BJ (cell line): ENCODE measurements at regions not wholly inside any gene's neighbourhood (a gene's known extent, or its start where the extent isn't known, plus 50 kb on each side); places are given as distances from the start of the nearest gene placed in this dataset.

Experiments used
- CTCF ChIA-PET: fragments of 350-600 bp; formaldehyde crosslinking; extraction: SDS; loops from one replicate; lab custom pipeline; 2021; ENCODE audit warnings: antibody characterized with exemption, inconsistent platforms; lab: Yijun Ruan, JAX
- POLR2A ChIA-PET: fragments of 300-600 bp; sonication (Branson Sonifier 250); formaldehyde crosslinking; extraction: SDS; loops from one replicate; lab custom pipeline; 2021; ENCODE audit warnings: antibody characterized with exemption; lab: Charles Lee
- DNase-seq: peaks from one replicate; pipeline ENCODE4 v3.0.0-alpha.2; 2011; ENCODE audit warnings: low read depth
- H3K27me3 ChIP-seq: 2 replicates; pipeline ENCODE4 v1.6.0; 2011; ENCODE audit warnings: low read length; ENCODE audit not compliant: control insufficient read depth, insufficient read depth
- H3K36me3 ChIP-seq: 2 replicates; pipeline ENCODE4 v1.5.1; 2011; ENCODE audit warnings: low read length; ENCODE audit not compliant: control insufficient read depth, insufficient read depth
- H3K4me3 ChIP-seq: 2 replicates; pipeline ENCODE4 v1.5.1; 2011; ENCODE audit warnings: low read depth, mild to moderate bottlenecking, control low read depth, low read length
- CTCF ChIP-seq: IDR thresholded peaks from 2 replicates; pipeline ENCODE4 v1.5.1; 2011; ENCODE audit warnings: low read depth, mild to moderate bottlenecking, control low read depth, inconsistent platforms, low read length, moderate library complexity; ENCODE audit not compliant: insufficient read depth

- DNase-seq, result no peak
- CTCF ChIA-PET, result no interaction called here
- Histone ChIP-seq H3K36me3 (no peaks in the 10 kb centered on the region), H3K4me3 (no peak overlapping the region), H3K27me3 (0 out of 2 replicates have a peak, but pooled peaks cover 3% of the 10 kb centered on the region)
- POLR2A ChIA-PET, result no interaction called here
- TF ChIP-seq CTCF, result no peak
Measured at GRCh38 chr9:19940811-19941535, 152.1 kb upstream of the SLC24A2 start.

GRCh38 chr9:19939734-19940278 is 151.0 kb upstream of the SLC24A2 start:
- Histone ChIP-seq H3K36me3 (no peaks in the 10 kb centered on the region), H3K27me3 (no peaks in the 10 kb centered on the region), H3K4me3 (no peak overlapping the region)
- DNase-seq, result no peak
- POLR2A ChIA-PET, result no interaction called here
- CTCF ChIA-PET, result no interaction called here
- TF ChIP-seq CTCF, result no peak

- TF ChIP-seq CTCF, result no peak
- DNase-seq, result no peak
- H3K27me3 ChIP-seq, result no peaks in the 10 kb centered on the region
- ChIA-PET CTCF (no interaction called here), POLR2A (no interaction called here)
- no peaks in the 10 kb centered on the region for H3K36me3 ChIP-seq
- no peak overlapping the region for H3K4me3 ChIP-seq
Measured at GRCh38 chr9:19938990-19939733, 150.3 kb upstream of the SLC24A2 start.

GRCh38 chr9:19937121-19937520 is 148.3 kb upstream of the SLC24A2 start:
- no peak for DNase-seq
- Histone ChIP-seq H3K4me3 (no peak overlapping the region), H3K36me3 (no peaks in the 10 kb centered on the region), H3K27me3 (no peaks in the 10 kb centered on the region)
- CTCF ChIA-PET, result interaction anchor here (2.2 kb wide), 1 partner anchor 10 kb away, joined by 10 read pairs; no protein-coding TSS in a partner anchor
- POLR2A ChIA-PET, result no interaction called here
- no peak for TF ChIP-seq CTCF

- H3K27me3 ChIP-seq, result no peaks in the 10 kb centered on the region
- ChIA-PET CTCF (interaction anchor here (2.2 kb wide), 1 partner anchor 9 kb away, joined by 10 read pairs; no protein-coding TSS in a partner anchor), POLR2A (no interaction called here)
- no peak for TF ChIP-seq CTCF
- no peak overlapping the region for H3K4me3 ChIP-seq
- H3K36me3 ChIP-seq, result no peaks in the 10 kb centered on the region
- DNase-seq, result no peak
Measured at GRCh38 chr9:19936598-19936997, 147.8 kb upstream of the SLC24A2 start.
